Ishikawa (cell line): ENCODE measurements at regions not wholly inside any gene's neighbourhood (a gene's known extent, or its start where the extent isn't known, plus 50 kb on each side); places are given as distances from the start of the nearest gene placed in this dataset.

Experiments
- CEBPB ChIP-seq: IDR thresholded peaks from 2 replicates; pipeline ENCODE4 v1.6.1; 2012
- CREB1 ChIP-seq: IDR thresholded peaks from 2 replicates; pipeline ENCODE4 v1.6.1; 2012; ENCODE audit warnings: low read depth
- EP300 ChIP-seq: IDR thresholded peaks from 2 replicates; pipeline ENCODE4 v1.6.1; 2012; ENCODE audit warnings: borderline replicate concordance
- MAX ChIP-seq: IDR thresholded peaks from 2 replicates; pipeline ENCODE4 v1.6.1; 2012
- NFIC ChIP-seq: IDR thresholded peaks from 2 replicates; pipeline ENCODE4 v1.6.1; 2012
- RAD21 ChIP-seq: IDR thresholded peaks from 2 replicates; pipeline ENCODE4 v1.6.1; 2012; ENCODE audit warnings: low read depth
- REST ChIP-seq: IDR thresholded peaks from 2 replicates; pipeline ENCODE4 v1.6.1; 2012; ENCODE audit warnings: low read depth, mild to moderate bottlenecking
- TAF1 ChIP-seq: IDR thresholded peaks from 2 replicates; pipeline ENCODE4 v1.6.1; 2012; ENCODE audit warnings: low read depth, mild to moderate bottlenecking
- TCF12 ChIP-seq: IDR thresholded peaks from 2 replicates; pipeline ENCODE4 v1.6.1; 2012; ENCODE audit warnings: low read depth
- TEAD4 ChIP-seq: IDR thresholded peaks from 2 replicates; pipeline ENCODE4 v1.6.1; 2012
- USF1 ChIP-seq: IDR thresholded peaks from 2 replicates; pipeline ENCODE4 v1.6.1; 2012
- YY1 ChIP-seq: IDR thresholded peaks from 2 replicates; pipeline ENCODE4 v1.6.1; 2012; ENCODE audit warnings: low read depth

- TF ChIP-seq NFIC: no peak
- TF ChIP-seq TCF12: no peak
- no peak for TF ChIP-seq EP300
- no peak for TF ChIP-seq TEAD4
- no peak for TF ChIP-seq USF1
- TF ChIP-seq CREB1: no peak
- no peak for TF ChIP-seq REST
- TF ChIP-seq YY1: no peak
- no peak for TF ChIP-seq MAX
- TF ChIP-seq TAF1: no peak
- no peak for TF ChIP-seq RAD21
- no peak for TF ChIP-seq CEBPB
These were observed 794.8 kb upstream of the LCORL start for GRCh38 chr4:18816228-18816895.
